Cardiac muscle cell (in vitro differentiated cells and primary cell): ENCODE measurements at regions not wholly inside any gene's neighbourhood (a gene's known extent, or its start where the extent isn't known, plus 50 kb on each side); places are given as distances from the start of the nearest gene placed in this dataset.

ENCODE experiments used
- DNase-seq, 2 donors: peaks; one replicate each; pipeline versions ENCODE4 v3.0.0 to v3.0.0-alpha.2; 2010 to 2017; ENCODE audit warnings: low read depth in 1 of 2, low spot score in 1 of 2
- H3K27ac ChIP-seq: fragments of 200-600 bp; sonication (generic); 2 replicates; pipeline ENCODE4 v1.5.1; 2016
- H3K27me3 ChIP-seq: fragments of 200-600 bp; sonication (generic); 2 replicates; pipeline ENCODE4 v1.6.0; 2016; ENCODE audit warnings: control low read depth
- H3K36me3 ChIP-seq: fragments of 200-600 bp; sonication (generic); 2 replicates; pipeline ENCODE4 v1.5.1; 2016; ENCODE audit warnings: control low read depth
- H3K4me1 ChIP-seq: fragments of 200-600 bp; sonication (generic); 2 replicates; pipeline ENCODE4 v1.8.1; 2017; ENCODE audit warnings: low read depth, mild to moderate bottlenecking, mixed run types
- H3K4me3 ChIP-seq: fragments of 200-600 bp; sonication (generic); 2 replicates; pipeline ENCODE4 v1.5.1; 2016; ENCODE audit warnings: mild to moderate bottlenecking
- H3K9me3 ChIP-seq: fragments of 200-600 bp; sonication (generic); 2 replicates; pipeline ENCODE4 v1.5.1; 2017; ENCODE audit warnings: low read depth, mild to moderate bottlenecking, control low read depth
- TF ChIP-seq, protein P1 (sequence below): IDR thresholded peaks from 2 replicates; pipeline ENCODE4 v1.5.1; 2012; ENCODE audit warnings: low read depth, mild to moderate bottlenecking, low read length

DNA sequence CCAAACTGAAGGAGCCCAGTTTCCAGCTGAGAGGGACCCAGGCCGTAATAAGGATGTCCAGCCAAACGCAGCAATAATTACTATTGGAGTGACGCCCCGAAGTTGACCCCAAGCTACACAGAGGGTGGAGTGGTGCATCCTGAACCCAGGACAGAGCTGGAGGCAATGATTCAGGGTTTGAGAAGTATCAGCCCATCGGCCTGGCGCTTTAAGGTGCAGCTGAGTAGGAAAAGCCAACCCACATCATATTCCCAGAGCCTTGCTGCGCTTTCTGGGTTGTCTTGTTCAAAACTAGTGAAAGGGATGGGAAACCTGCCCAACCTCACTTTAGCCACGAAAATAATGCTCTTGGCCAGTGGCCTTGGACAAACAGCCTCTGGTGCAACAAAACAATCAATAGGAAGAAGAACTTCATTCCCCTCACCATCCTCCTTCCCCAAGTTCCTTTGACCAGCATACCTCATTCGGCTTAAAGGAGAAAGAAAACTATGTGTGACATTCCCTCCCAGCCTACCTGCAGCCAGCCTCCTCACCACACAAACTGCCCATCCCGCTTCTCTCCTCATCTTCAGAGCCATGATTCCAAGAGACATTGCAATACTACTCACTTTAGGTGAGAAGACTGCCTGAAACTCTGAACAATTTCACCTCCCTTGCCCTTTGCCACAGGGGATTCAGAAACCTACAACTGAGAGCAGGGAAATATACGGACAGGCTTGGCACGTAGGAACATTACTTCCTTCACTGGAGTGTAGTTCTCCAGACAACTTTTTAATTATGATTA, 217.2 kb upstream of the MKLN1 start:
- Histone ChIP-seq H3K4me3 (peak overlapping the region; percentile 24), H3K36me3 (no peaks in the 10 kb centered on the region), H3K27me3 (peaks cover 61% of the 10 kb centered on the region), H3K4me1 (no peaks in the 10 kb centered on the region), H3K27ac (no peak overlapping the region), H3K9me3 (no peaks in the 10 kb centered on the region)
- TF ChIP-seq, protein P1, sequence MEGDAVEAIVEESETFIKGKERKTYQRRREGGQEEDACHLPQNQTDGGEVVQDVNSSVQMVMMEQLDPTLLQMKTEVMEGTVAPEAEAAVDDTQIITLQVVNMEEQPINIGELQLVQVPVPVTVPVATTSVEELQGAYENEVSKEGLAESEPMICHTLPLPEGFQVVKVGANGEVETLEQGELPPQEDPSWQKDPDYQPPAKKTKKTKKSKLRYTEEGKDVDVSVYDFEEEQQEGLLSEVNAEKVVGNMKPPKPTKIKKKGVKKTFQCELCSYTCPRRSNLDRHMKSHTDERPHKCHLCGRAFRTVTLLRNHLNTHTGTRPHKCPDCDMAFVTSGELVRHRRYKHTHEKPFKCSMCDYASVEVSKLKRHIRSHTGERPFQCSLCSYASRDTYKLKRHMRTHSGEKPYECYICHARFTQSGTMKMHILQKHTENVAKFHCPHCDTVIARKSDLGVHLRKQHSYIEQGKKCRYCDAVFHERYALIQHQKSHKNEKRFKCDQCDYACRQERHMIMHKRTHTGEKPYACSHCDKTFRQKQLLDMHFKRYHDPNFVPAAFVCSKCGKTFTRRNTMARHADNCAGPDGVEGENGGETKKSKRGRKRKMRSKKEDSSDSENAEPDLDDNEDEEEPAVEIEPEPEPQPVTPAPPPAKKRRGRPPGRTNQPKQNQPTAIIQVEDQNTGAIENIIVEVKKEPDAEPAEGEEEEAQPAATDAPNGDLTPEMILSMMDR = no peak
- peak in 1 of 2 donors; percentile 59 for DNase-seq

DNA sequence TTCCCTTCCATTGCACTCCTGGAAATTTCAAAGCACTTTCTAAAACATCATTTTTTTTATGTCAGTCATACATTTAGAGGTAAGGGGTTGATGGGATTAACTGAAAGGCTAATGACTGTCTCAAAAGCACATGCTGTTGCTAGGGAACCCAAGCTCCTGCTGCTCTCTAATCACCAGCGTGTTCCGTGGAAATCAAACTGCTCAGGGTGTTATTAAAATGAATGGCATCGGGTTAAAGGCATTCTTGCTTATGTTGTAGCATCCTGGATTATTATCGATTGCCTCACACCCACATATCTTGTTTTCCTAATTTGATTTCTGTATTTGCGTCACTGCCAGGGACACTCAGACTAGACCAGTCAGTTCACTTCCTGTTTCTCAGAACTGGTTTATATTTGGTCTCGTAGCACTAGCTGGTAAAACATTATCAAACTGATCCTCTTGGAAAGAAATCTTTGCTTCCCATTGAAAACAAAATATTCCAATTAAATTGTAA, 216.5 kb upstream of the MKLN1 start:
- Histone ChIP-seq H3K9me3 (no peaks in the 10 kb centered on the region), H3K36me3 (no peaks in the 10 kb centered on the region), H3K27me3 (peaks cover 61% of the 10 kb centered on the region), H3K27ac (no peak overlapping the region), H3K4me3 (no peak overlapping the region), H3K4me1 (no peaks in the 10 kb centered on the region)
- TF ChIP-seq, protein P1 = no peak
- DNase-seq = peak in 1 of 2 donors; percentile 91

DNA sequence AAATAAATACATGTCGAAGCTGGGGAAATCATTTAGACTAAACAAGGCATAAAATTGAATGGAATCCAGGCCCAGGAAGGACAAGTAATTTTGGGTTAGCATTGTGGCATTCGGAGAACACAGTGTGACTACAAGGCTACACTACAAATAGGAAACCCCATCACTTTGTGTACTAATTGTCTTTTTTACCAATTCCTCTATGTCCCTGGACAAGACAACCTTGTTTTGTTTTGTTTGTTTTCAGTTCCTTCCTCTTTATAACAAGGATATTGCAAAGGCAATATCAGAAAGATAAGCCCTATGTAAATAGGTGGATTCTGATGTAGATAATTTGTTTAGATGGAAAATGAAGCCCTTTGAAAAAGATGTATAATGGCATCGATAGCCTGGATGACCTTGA, 215.9 kb upstream of the MKLN1 start:
- no peaks in the 10 kb centered on the region for H3K9me3 ChIP-seq
- TF ChIP-seq, protein P1 = no peak
- no peak overlapping the region for H3K27ac ChIP-seq
- H3K4me3 ChIP-seq = no peak overlapping the region
- H3K36me3 ChIP-seq = no peaks in the 10 kb centered on the region
- H3K27me3 ChIP-seq = peaks cover 58% of the 10 kb centered on the region
- DNase-seq = no peak
- no peaks in the 10 kb centered on the region for H3K4me1 ChIP-seq

DNA sequence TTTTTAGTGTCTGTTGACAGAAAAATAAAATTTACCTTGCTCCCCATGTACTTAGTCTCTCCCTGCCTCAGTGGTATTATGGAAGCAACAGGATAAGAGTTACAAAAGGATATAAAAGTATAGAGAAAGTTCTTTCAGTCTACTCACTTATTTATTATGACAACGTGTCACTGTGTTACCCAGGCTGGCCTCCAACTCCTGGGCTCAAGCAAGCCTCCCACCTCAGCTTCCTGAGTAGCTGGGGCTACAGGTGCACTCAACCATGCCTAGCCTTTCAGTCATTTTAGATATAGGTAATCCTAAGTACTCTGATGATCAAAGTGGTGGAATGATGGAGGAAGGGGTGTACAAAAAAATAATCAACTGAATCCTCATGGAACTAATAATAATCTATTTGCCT, 215.2 kb upstream of the MKLN1 start:
- Histone ChIP-seq H3K36me3 (no peaks in the 10 kb centered on the region), H3K9me3 (no peaks in the 10 kb centered on the region), H3K4me1 (no peaks in the 10 kb centered on the region), H3K27ac (no peak overlapping the region), H3K27me3 (peaks cover 56% of the 10 kb centered on the region), H3K4me3 (no peak overlapping the region)
- no peak for DNase-seq
- TF ChIP-seq, protein P1 = no peak

DNA sequence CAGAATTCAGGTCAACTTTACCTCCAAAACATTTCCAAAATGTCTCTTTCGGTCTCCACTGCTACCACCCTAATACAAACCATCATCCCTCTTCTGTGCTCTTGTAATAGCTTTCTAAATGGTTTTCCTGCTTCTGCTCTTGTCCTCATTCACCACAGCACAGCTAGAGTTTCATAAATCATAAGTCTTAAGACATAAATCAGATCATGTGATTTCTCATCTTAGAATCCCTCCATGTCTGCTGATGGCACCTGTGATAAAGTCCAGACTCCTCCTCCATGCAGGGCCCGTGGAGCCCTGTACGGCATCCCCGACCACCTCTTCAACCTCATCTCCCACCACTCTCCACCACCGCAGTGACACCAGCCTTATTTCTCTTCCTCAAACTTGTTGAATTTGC, 212.3 kb upstream of the MKLN1 start:
- Histone ChIP-seq H3K4me1 (no peaks in the 10 kb centered on the region), H3K4me3 (no peak overlapping the region), H3K36me3 (no peaks in the 10 kb centered on the region), H3K27ac (no peak overlapping the region), H3K9me3 (no peaks in the 10 kb centered on the region), H3K27me3 (peaks cover 32% of the 10 kb centered on the region)
- no peak for DNase-seq
- TF ChIP-seq, protein P1 = no peak
